ENCODE measurements at regions not wholly inside any gene's neighbourhood (a gene's known extent, or its start where the extent isn't known, plus 50 kb on each side); places are given as distances from the start of the nearest gene placed in this dataset.

GRCh38 chr2:128487650-128488387, 169.2 kb upstream of the HS6ST1 start (continued):
- TF ChIP-seq, protein P1, sequence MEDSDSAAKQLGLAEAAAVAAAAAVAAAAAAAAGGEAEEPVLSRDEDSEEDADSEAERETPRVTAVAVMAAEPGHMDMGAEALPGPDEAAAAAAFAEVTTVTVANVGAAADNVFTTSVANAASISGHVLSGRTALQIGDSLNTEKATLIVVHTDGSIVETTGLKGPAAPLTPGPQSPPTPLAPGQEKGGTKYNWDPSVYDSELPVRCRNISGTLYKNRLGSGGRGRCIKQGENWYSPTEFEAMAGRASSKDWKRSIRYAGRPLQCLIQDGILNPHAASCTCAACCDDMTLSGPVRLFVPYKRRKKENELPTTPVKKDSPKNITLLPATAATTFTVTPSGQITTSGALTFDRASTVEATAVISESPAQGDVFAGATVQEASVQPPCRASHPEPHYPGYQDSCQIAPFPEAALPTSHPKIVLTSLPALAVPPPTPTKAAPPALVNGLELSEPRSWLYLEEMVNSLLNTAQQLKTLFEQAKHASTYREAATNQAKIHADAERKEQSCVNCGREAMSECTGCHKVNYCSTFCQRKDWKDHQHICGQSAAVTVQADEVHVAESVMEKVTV (CRISPR knock-in tag; IDR thresholded peaks at IDR 0.05): no peak

DNA sequence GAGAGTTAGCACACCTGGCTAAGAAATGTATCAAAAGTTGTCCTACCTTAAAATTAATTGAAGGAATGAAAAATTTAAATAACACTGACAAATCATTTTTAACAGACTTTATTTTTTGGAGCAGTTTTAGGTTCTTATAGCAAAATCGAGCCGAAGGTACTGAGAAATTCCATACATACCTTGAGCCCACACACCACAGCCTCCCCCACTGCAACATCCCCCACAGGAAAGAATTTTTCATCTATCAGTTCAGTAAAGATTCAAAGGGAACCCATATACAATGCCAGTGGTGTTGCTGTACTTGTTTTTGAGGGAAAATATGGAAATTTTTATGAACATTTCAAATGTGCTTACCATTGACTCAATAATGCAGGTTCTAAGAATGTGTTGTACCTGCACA, 169.8 kb upstream of the HS6ST1 start:
- no peak overlapping the region for H3K4me2 ChIP-seq (ENCODE audit: insufficient read depth, low read length)
- no peak overlapping the region for H3K9ac ChIP-seq (ENCODE audit: insufficient read depth in 1 of 2, low read depth in 2 of 2, low read length in 2 of 2)
- H3K27me3 ChIP-seq (ENCODE audit: control insufficient read depth in 2 of 2, insufficient read depth in 2 of 2, low read length in 2 of 2): peaks cover 0 to 37% of the 10 kb centered on the region in 2 experiments; a peak in 3 of 5 replicates
- no peak overlapping the region for H3K4me3 ChIP-seq
- H3K27ac ChIP-seq (ENCODE audit: extremely low read depth, low read depth, low read length): no peak overlapping the region
- 6% methylated on average over 2 of the region's 2 CpGs for WGBS (ENCODE audit: insufficient coverage, low coverage, missing lambda C conversion rate)
- ChIA-PET CTCF (ENCODE audit: low intra/inter-chr PET ratio) (no interaction called here), POLR2A (no interaction called here)
- FAIRE-seq (no peak), ATAC-seq (no peak), DNase-seq (ENCODE audit: extremely low read depth in 1 of 4, low spot score in 3 of 4) (no peak)
- in situ Hi-C loops (cut with MboI): no loop called here
- H3K9me1 ChIP-seq (ENCODE audit: control insufficient read depth, insufficient read depth, low read length): no peaks in the 10 kb centered on the region
- no peaks in the 10 kb centered on the region for H3K79me2 ChIP-seq (ENCODE audit: control insufficient read depth, insufficient read depth, low read length)
- H3K4me1 ChIP-seq (replicated peaks in 1 of 2; ENCODE audit: control insufficient read depth in 2 of 2, insufficient read depth in 2 of 2, low read length in 2 of 2): peaks cover 0 to 12% of the 10 kb centered on the region in 2 experiments; a peak in 2 of 5 replicates
- no peaks in the 10 kb centered on the region for H3K36me3 ChIP-seq (ENCODE audit: control insufficient read depth, insufficient read depth, low read length)
- BruUV-seq (replicated peaks): no TSS peak
- H3K9me3 ChIP-seq (replicated peaks; ENCODE audit: control insufficient read depth, insufficient read depth, low read depth, low read length): no peaks in the 10 kb centered on the region
- H4K20me1 ChIP-seq (replicated peaks; ENCODE audit: control insufficient read depth, insufficient read depth, low read length): peaks cover 4% of the 10 kb centered on the region; the same call in 1 of the 2 replicates
- no peak overlapping the region for H2AFZ ChIP-seq (ENCODE audit: low read depth, low read length)
- intact Hi-C loops (cut with micrococcal nuclease): loop anchor here (10.0 kb wide), 1 partner anchor 164 kb away; no protein-coding TSS in a partner anchor
- TF ChIP-seq, protein P2, sequence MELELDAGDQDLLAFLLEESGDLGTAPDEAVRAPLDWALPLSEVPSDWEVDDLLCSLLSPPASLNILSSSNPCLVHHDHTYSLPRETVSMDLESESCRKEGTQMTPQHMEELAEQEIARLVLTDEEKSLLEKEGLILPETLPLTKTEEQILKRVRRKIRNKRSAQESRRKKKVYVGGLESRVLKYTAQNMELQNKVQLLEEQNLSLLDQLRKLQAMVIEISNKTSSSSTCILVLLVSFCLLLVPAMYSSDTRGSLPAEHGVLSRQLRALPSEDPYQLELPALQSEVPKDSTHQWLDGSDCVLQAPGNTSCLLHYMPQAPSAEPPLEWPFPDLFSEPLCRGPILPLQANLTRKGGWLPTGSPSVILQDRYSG (tag; conservative IDR thresholded peaks at IDR 0.05; ENCODE audit: low read depth): no peak
- TF ChIP-seq KDM4B (IDR thresholded peaks at IDR 0.05; ENCODE audit: borderline replicate concordance in 2 of 2, low read depth in 1 of 2): no peak
- no peak for TF ChIP-seq KLF13 (tag; IDR thresholded peaks at IDR 0.05; ENCODE audit: borderline replicate concordance, low read depth)
- TF ChIP-seq CHD4 (IDR thresholded peaks at IDR 0.05; ENCODE audit: insufficient read depth, insufficient replicate concordance, low read depth, low read length, poor library complexity, severe bottlenecking): no peak
- TF ChIP-seq, protein P3, sequence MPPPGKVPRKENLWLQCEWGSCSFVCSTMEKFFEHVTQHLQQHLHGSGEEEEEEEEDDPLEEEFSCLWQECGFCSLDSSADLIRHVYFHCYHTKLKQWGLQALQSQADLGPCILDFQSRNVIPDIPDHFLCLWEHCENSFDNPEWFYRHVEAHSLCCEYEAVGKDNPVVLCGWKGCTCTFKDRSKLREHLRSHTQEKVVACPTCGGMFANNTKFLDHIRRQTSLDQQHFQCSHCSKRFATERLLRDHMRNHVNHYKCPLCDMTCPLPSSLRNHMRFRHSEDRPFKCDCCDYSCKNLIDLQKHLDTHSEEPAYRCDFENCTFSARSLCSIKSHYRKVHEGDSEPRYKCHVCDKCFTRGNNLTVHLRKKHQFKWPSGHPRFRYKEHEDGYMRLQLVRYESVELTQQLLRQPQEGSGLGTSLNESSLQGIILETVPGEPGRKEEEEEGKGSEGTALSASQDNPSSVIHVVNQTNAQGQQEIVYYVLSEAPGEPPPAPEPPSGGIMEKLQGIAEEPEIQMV (tag; conservative IDR thresholded peaks at IDR 0.05; ENCODE audit: low read depth): no peak
- TF ChIP-seq EHMT2 (IDR thresholded peaks at IDR 0.05): no peak
- TF ChIP-seq KLF10 (CRISPR knock-in tag; IDR thresholded peaks at IDR 0.05): no peak
- no peak for TF ChIP-seq SIX5 (IDR thresholded peaks at IDR 0.05; ENCODE audit: borderline replicate concordance in 1 of 2, insufficient read depth in 1 of 2, low read depth in 1 of 2, low read length in 2 of 2)
- TF ChIP-seq ZNF253 (CRISPR knock-in tag; conservative IDR thresholded peaks at IDR 0.05): no peak
- TF ChIP-seq TEAD1 (CRISPR knock-in tag; IDR thresholded peaks at IDR 0.05): no peak
- no peak for TF ChIP-seq ZNF586 (CRISPR knock-in tag; conservative IDR thresholded peaks at IDR 0.05)
- no peak for TF ChIP-seq SNAPC5 (CRISPR knock-in tag; IDR thresholded peaks at IDR 0.05)
- TF ChIP-seq GATAD2A (IDR thresholded peaks at IDR 0.05): no peak
- no peak for TF ChIP-seq POLR2G (IDR thresholded peaks at IDR 0.05; ENCODE audit: low read depth, low read length)
